Natural killer cell treated with Interleukin-12 subunit alpha and Interleukin-12 subunit beta and Interleukin-15 and Interleukin-18, amount 100 ng/mL, for 72 hours (primary cell): ENCODE measurements at regions not wholly inside any gene's neighbourhood (a gene's known extent, or its start where the extent isn't known, plus 50 kb on each side); places are given as distances from the start of the nearest gene placed in this dataset.
A peak's percentile ranks its signal among the peaks of the same experiment; 100 is the strongest.
"Not testable (repeated sequence)": the region's sequence is repeated elsewhere in the genome, so short reads cannot be mapped to it uniquely, and the experiment has no call there.

Source experiments
- ATAC-seq, 2 donors: fragments of 150-1000 bp; cut with Tn5 transposase in 1 of 2; sonication (Bioruptor Pico), chemical (Tn5 transposase) in 1 of 2; 2 replicates each; pipeline ENCODE4 v1.10.0; 2021
- DNase-seq: peaks from one replicate; pipeline ENCODE4 v3.0.0; 2022; ENCODE audit warnings: low spot score
- H3K27ac Mint-ChIP-seq, 2 donors: 1 replicate in 1 of 2; 2 replicates in 1 of 2; pipeline ENCODE4 v1.8.0; 2022; ENCODE audit warnings: mixed read lengths in 2 of 2, mild to moderate bottlenecking in 1 of 2, moderate library complexity in 1 of 2
- H3K27me3 Mint-ChIP-seq, 2 donors: 1 replicate in 1 of 2; 2 replicates in 1 of 2; pipeline ENCODE4 v1.8.0; 2022; ENCODE audit warnings: mixed read lengths in 2 of 2
- H3K36me3 Mint-ChIP-seq: one replicate; pipeline ENCODE4 v1.8.0; 2022; ENCODE audit warnings: mixed read lengths
- H3K4me1 Mint-ChIP-seq, 2 donors: 1 replicate in 1 of 2; 2 replicates in 1 of 2; pipeline ENCODE4 v1.8.0; 2022; ENCODE audit warnings: low read depth in 2 of 2, mixed read lengths in 2 of 2, mild to moderate bottlenecking in 1 of 2
- H3K4me3 Mint-ChIP-seq: one replicate; pipeline ENCODE4 v1.8.0; 2022; ENCODE audit warnings: mixed read lengths
- H3K9me3 Mint-ChIP-seq: 2 replicates; pipeline ENCODE4 v1.8.0; 2022; ENCODE audit warnings: mixed read lengths

DNA sequence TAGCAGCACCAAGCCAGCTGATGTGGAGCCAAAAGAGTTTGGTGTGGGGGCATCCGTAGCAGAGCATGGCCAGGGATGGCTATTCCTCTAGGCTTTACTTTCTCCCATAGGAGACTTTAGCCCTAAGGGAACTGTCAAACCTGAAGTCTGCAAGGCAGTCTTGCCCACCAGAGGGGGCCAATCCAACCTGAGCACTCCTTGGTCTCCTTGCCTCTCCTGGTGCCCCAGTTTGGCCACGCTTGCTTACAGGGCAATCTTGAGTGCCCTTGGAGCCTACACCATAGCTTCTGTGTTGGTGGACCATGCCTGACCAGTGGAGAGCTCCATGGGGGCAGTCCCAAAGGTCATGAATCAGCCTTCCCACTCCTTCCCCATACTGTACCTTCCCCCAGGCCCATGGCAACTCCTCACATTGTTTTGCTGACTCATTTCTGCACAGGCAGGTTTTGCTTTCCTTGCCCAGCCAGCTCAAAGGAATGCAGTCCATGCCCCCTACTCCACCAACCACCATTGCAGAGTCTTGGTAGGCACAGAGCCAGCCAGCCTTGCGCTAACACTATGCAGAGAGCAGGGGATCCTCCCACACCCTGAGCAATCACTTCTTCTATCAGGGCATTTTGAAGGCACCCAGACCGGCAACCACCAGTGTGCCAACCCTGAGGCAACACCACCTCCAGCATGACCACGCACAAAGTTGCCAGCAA, 1421.2 kb upstream of the RAG2 start:
- H3K27ac Mint-ChIP-seq, result no peak overlapping the region
- no peak for DNase-seq
- no peak overlapping the region for H3K4me3 Mint-ChIP-seq
- peak; percentile 36 to 43 for ATAC-seq
- H3K4me1 Mint-ChIP-seq, result no peaks in the 10 kb centered on the region
- H3K27me3 Mint-ChIP-seq, result no peaks in the 10 kb centered on the region
- H3K36me3 Mint-ChIP-seq, result peaks cover 35% of the 10 kb centered on the region
- H3K9me3 Mint-ChIP-seq, result peaks cover 14% of the 10 kb centered on the region

DNA sequence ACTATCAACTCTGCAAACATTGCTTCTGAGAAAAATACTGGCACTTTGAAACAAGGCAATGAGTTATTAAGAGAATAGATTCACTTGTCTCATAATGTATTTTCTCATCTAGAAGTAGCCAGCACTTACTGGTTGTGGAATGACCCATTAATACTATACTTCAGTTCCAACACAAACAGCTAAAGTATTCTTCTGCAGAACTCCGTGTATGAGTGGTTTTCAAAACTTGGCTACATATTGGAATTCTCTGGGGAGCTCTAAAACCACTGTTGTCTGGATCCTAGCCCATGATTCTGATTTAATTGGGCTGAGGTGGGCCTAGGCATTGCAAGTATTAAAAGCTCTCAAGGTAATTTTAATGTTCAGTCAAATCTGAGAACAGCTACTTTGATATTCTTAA, 1416.4 kb upstream of the RAG2 start:
- no peak overlapping the region for H3K4me3 Mint-ChIP-seq
- H3K9me3 Mint-ChIP-seq, result no peaks in the 10 kb centered on the region
- no peaks in the 10 kb centered on the region for H3K4me1 Mint-ChIP-seq
- H3K36me3 Mint-ChIP-seq, result no peaks in the 10 kb centered on the region
- no peaks in the 10 kb centered on the region for H3K27me3 Mint-ChIP-seq
- no peak for DNase-seq
- no peak overlapping the region for H3K27ac Mint-ChIP-seq
- ATAC-seq, result no peak

DNA sequence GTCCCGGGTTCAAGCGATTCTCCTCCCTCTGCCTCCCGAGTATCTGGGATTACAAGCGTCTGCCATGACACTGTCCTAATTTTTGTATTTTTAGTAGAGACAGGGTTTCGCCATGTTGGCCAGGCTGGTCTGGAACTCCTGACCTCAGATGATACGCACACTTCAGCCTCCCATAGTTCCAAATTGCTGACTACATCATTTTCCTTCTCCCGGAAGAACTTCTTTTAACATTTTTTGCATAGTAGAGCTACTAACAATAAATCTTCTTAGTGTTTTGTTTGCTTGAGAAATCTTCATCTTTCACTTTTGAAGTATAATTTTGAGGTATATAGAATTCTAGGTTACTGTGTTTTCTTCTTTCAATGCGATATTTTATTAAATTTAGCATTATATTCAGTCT, 1415.1 kb upstream of the RAG2 start:
- H3K9me3 Mint-ChIP-seq, result no peaks in the 10 kb centered on the region
- no peak for ATAC-seq
- H3K36me3 Mint-ChIP-seq, result no peaks in the 10 kb centered on the region
- DNase-seq, result no peak
- H3K4me3 Mint-ChIP-seq, result no peak overlapping the region
- H3K4me1 Mint-ChIP-seq, result no peaks in the 10 kb centered on the region
- H3K27me3 Mint-ChIP-seq, result no peaks in the 10 kb centered on the region
- no peak overlapping the region for H3K27ac Mint-ChIP-seq

DNA sequence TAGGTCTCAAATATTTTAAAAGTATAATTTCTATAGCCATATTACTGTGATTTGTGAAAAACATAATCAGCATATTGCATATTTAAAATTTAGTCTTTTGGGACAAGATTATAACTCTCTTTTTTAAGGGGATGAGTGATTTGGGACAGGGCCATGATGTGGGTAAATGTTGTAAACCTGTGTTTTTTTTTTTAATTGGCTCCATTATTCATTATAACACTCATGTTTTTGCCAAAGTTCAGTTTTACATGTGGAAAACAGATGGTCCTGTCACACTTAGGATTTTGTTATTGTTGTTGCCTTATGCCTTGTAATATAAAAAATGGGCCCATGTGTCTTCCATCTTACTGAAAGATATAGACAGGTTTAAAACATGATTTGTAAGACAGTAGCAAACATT, 1413.5 kb upstream of the RAG2 start:
- Mint-ChIP-seq H3K4me1 (no peaks in the 10 kb centered on the region), H3K9me3 (no peaks in the 10 kb centered on the region), H3K27ac (no peak overlapping the region), H3K36me3 (no peaks in the 10 kb centered on the region), H3K27me3 (no peaks in the 10 kb centered on the region), H3K4me3 (no peak overlapping the region)
- DNase-seq (no peak), ATAC-seq (no peak)

DNA sequence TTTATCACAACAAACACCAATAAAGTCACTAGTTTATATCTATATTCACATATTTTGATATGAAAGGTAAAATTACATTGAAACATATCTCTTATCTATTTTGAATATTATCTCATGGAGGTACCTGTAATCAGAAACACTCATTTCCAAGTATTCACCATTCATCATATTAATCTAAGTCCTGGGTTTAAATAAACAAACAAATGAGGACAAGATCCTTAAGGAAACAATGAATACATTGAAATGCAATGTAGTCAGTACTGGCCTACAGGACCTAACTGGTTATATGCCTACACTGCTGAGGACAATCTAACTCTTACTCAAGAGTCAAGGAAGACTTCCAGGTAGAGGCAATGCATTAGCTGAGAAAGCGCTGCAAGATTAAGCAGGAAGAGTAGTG, 1411.9 kb upstream of the RAG2 start:
- ATAC-seq (no peak), DNase-seq (no peak)
- Mint-ChIP-seq H3K4me1 (no peaks in the 10 kb centered on the region), H3K27me3 (no peaks in the 10 kb centered on the region), H3K36me3 (no peaks in the 10 kb centered on the region), H3K27ac (no peak overlapping the region), H3K9me3 (peaks cover 3% of the 10 kb centered on the region), H3K4me3 (no peak overlapping the region)

DNA sequence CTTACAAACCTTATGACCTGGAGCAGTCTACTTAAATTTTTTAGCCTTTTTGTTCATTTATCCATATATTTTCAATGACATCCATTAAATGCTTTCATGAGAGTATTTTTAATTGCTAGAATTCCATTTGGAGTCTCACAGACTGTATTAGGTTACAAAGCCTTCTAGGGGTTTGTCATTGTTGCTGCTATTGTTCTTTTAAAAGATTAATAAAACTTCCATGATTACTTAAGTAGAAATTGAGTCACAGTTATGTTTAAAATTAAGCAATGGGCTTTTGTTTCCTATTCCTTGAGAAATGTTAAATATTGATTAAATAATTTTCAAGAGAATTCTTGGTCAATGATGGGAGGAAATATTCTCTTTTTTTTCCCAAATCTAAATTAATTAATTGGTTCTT, 1408.4 kb upstream of the RAG2 start:
- Mint-ChIP-seq H3K27me3 (no peaks in the 10 kb centered on the region), H3K4me1 (no peaks in the 10 kb centered on the region), H3K9me3 (peaks cover 6% of the 10 kb centered on the region), H3K4me3 (no peak overlapping the region), H3K27ac (no peak overlapping the region), H3K36me3 (no peaks in the 10 kb centered on the region)
- DNase-seq (no peak), ATAC-seq (no peak)

DNA sequence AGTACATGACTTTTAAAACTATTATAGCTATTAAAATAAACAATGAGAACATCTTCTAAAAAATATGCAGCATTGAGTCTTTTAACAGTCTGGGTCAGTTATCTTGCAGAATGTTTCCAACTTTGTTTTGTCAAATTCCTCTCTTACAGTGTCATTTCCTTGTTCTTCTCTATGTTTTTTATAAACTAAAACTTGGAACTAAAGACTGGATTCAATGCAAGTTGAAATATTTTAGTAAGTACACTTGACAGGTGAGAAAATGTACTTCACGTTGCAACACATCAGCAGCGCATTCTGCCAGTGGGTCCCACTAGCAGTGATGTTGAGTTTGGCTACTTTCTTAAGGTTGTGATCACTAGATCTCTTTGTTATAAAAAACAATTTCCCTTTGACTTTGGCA, 1407.6 kb upstream of the RAG2 start:
- H3K27me3 Mint-ChIP-seq, result no peaks in the 10 kb centered on the region
- DNase-seq, result no peak
- no peaks in the 10 kb centered on the region for H3K36me3 Mint-ChIP-seq
- H3K9me3 Mint-ChIP-seq, result peaks cover 6% of the 10 kb centered on the region
- no peaks in the 10 kb centered on the region for H3K4me1 Mint-ChIP-seq
- no peak for ATAC-seq
- H3K4me3 Mint-ChIP-seq, result no peak overlapping the region
- no peak overlapping the region for H3K27ac Mint-ChIP-seq

DNA sequence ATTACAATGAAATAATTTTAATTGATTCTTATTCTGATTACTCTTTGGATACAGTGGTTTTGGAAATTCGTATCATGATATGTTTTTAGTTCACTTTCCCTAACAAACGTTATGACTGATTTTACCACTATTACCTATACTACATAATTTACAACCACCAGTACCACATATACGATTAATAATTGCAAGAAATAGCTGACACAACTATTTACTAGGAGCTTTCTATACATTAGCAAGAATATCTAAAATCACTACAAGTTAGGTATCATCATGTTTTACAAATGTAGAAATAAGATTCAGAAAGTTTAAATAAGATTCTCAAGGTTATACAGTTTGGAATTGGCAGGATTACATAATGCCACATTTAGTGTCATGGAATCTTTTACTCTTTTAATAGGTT, 1401.1 kb upstream of the RAG2 start:
- Mint-ChIP-seq H3K4me1 (no peaks in the 10 kb centered on the region), H3K9me3 (no peaks in the 10 kb centered on the region), H3K27me3 (no peaks in the 10 kb centered on the region), H3K4me3 (no peak overlapping the region), H3K36me3 (no peaks in the 10 kb centered on the region), H3K27ac (no peak overlapping the region)
- DNase-seq (no peak), ATAC-seq (no peak)

DNA sequence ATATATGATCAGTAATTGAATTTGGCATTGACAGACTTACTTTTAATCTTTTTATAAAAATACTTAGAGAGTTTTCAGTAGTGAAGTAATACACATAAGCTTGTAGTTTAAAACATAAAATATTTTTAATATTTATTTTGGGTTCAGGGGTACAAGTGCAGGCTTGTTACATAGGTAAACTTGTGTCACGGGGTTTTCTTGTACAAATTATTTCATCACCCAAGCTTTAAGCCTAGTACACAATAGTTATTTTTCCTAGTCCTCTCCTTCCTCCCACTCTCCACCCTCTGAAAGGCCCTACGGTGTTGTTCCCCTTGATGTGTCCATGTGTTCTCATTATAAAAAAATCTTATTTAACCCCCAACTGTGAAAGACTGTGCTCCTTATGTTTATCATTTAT, 1397.8 kb upstream of the RAG2 start:
- H3K27me3 Mint-ChIP-seq, result no peaks in the 10 kb centered on the region
- H3K4me3 Mint-ChIP-seq, result no peak overlapping the region
- H3K9me3 Mint-ChIP-seq, result no peaks in the 10 kb centered on the region
- ATAC-seq (no peak), DNase-seq (no peak)
- H3K4me1 Mint-ChIP-seq, result no peaks in the 10 kb centered on the region
- H3K36me3 Mint-ChIP-seq, result no peaks in the 10 kb centered on the region
- no peak overlapping the region for H3K27ac Mint-ChIP-seq

DNA sequence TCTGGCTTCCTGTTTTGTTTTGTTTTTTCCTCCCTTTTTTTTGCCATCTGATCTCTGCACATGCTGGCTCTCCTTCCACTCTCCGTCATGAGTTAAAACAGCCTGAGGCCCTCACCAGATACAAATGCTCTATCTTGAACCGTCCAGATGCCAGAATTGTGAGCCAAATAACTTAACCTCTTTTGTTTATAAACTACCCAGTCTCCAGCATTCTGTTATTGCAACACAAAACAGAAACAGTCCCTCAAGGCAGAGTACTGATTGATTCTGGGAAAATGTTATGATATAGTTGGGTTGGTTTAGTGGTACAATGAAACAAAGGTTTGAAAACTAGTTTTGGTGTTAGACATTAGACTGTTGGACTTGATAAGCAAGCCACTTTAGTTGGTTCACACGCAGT, 1390.0 kb upstream of the RAG2 start:
- ATAC-seq (no peak), DNase-seq (no peak)
- Mint-ChIP-seq H3K27ac (no peak overlapping the region), H3K36me3 (peaks cover 4% of the 10 kb centered on the region), H3K9me3 (no peaks in the 10 kb centered on the region), H3K4me1 (peaks cover 0 to 4% of the 10 kb centered on the region in 2 donors), H3K27me3 (no peaks in the 10 kb centered on the region), H3K4me3 (no peak overlapping the region)

DNA sequence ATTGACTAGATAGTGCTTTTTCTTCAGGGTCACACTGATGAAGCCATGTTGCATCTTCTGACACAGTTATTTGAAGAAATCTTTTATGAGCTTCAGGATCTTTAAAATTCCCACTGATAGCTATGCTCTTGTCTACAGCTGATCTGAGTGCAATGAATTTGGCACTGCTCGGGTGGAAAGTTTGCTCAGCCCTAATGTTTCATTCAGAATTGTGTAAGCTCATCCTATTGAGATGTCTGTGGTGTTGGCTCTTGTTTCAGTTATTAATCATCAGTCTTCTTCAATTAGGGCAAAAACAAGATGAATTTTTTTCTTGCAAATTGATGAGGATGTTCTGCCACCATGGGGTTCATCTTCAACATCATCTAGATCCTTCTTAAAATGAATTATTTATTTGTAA, 1387.0 kb upstream of the RAG2 start:
- no peak for ATAC-seq
- Mint-ChIP-seq H3K27ac (no peak overlapping the region), H3K4me3 (no peak overlapping the region), H3K9me3 (no peaks in the 10 kb centered on the region), H3K27me3 (no peaks in the 10 kb centered on the region), H3K4me1 (peaks cover 0 to 4% of the 10 kb centered on the region in 2 donors), H3K36me3 (peaks cover 4% of the 10 kb centered on the region)
- no peak for DNase-seq

DNA sequence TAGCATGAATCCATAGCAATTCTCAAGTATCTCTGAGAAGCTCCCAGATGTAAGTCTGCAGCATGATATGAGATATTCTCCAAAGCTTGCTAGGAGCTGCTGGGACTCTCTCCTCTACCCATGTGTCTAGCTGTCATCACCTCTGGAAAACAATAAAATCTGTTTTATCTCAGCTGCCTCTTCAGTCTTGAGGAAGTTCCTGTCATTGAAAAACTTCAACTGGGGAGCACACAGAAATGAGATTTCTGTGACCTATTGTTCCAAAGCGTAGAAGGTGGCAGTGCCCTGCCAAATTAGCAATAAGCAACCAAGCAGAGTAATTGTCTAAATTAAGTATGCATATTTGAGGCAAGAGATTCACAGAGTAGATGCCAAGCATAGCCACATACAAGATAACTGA, 1380.6 kb upstream of the RAG2 start:
- Mint-ChIP-seq H3K36me3 (no peaks in the 10 kb centered on the region), H3K4me1 (no peaks in the 10 kb centered on the region), H3K9me3 (no peaks in the 10 kb centered on the region), H3K27me3 (no peaks in the 10 kb centered on the region), H3K4me3 (no peak overlapping the region), H3K27ac (no peak overlapping the region)
- ATAC-seq (no peak), DNase-seq (no peak)

DNA sequence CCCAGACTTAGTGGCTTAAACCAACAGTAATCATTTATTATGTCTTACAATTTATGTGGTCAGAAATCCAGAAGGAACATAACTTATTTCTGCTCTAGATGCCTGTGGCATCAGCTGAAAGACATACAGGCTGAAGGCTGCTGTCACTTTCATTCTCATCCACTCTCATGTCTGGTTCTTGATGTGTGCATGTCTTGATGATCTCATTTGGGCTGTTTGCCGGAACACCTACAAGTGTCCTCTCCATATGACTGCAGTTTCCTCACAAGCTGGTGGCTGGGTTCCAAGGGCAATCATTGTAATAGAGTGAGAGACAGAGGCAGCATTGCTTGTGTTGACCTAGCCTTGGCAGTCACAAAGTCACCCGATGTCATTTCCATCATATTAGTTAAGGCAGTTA, 1375.9 kb upstream of the RAG2 start:
- Mint-ChIP-seq H3K9me3 (no peaks in the 10 kb centered on the region), H3K4me3 (no peak overlapping the region), H3K36me3 (no peaks in the 10 kb centered on the region), H3K27ac (no peak overlapping the region), H3K27me3 (no peaks in the 10 kb centered on the region), H3K4me1 (no peaks in the 10 kb centered on the region)
- no peak for ATAC-seq
- no peak for DNase-seq

DNA sequence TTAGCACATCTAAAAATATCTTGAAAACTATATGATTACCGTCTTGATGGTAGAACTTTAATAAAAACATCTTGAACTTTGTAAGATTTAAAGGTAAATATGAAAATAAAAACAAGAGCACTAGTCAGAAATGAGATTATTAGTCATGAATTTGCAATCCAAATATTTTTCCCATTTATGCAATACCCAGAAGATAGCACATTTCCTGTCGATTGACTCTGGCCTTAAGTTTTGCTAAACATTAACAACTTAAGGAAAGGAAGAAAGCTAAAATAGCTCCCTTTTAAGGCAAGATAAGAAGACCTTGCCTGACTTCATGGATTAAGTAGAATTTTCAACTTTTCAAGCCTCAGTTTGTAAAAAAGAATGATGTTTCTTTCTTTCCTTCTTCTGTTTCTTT, 1374.7 kb upstream of the RAG2 start:
- H3K36me3 Mint-ChIP-seq, result no peaks in the 10 kb centered on the region
- H3K4me1 Mint-ChIP-seq, result no peaks in the 10 kb centered on the region
- H3K4me3 Mint-ChIP-seq, result no peak overlapping the region
- H3K9me3 Mint-ChIP-seq, result no peaks in the 10 kb centered on the region
- DNase-seq (no peak), ATAC-seq (no peak)
- H3K27ac Mint-ChIP-seq, result no peak overlapping the region
- H3K27me3 Mint-ChIP-seq, result no peaks in the 10 kb centered on the region

DNA sequence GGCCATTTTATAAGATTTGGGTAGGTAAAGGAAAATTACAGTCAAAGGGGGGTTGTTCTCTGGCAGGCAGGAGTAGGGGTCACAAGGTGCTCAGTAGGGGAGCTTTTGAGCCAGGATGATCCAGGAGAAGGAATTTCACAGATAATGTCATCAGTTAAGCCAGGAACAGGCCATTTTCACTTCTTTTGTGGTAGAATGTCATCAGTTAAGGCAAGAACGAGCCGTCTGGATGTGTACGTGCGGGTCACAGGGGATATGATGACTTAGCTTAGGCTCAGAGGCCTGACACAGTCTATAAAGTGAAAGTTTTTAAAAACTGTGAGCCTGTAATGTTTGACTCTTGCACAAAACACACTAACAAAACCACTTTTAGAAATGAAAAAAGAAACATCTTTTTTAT, 1371.3 kb upstream of the RAG2 start:
- H3K27me3 Mint-ChIP-seq, H3K4me3 Mint-ChIP-seq, DNase-seq, ATAC-seq, H3K36me3 Mint-ChIP-seq, H3K27ac Mint-ChIP-seq, H3K4me1 Mint-ChIP-seq, H3K9me3 Mint-ChIP-seq: not testable (repeated sequence)
